ENCODE measurements at regions not wholly inside any gene's neighbourhood (a gene's known extent, or its start where the extent isn't known, plus 50 kb on each side); places are given as distances from the start of the nearest gene placed in this dataset.

DNA sequence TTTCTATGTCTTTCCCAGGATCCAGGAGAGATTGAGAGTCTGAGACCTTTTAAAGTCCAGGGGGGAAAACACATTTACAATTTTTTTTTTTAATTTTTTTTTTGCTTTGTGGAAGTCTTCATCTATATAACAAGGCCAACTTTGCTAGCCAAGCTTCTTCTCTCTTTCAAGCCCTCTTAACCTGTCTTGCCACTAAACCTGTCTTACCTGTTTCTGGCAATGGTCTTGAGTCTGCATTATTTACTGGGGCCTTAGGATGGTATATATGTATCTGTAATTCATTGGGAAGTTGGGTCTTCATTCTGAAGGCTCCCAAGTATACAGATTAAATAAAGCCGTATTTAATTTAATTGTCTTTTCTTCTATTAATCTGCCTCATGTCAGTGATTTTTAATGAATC, 750.9 kb upstream of the B3GALT2 start:
- no peaks in the 10 kb centered on the region for H3K27me3 ChIP-seq (ENCODE audit: insufficient read depth, low read length, poor library complexity, severe bottlenecking)
- no peaks in the 10 kb centered on the region for H3K36me3 ChIP-seq (ENCODE audit: insufficient read depth, low read length)
- H3K27ac ChIP-seq (ENCODE audit: low read depth, low read length), result no peak overlapping the region
- H3K36me3 Mint-ChIP-seq, result peaks cover 0 to 3% (median 0%) of the 10 kb centered on the region in 3 donors
- CTCF ChIA-PET, result no interaction called here
- H3K4me1 Mint-ChIP-seq, result peaks cover 0 to 7% (median 0%) of the 10 kb centered on the region in 3 donors
- H3K9me3 Mint-ChIP-seq, result peaks cover 0 to 1% (median 0%) of the 10 kb centered on the region in 5 donors
- DNase-seq, result no peak
- no peaks in the 10 kb centered on the region for H3K27me3 Mint-ChIP-seq
- H3K4me3 ChIP-seq (ENCODE audit: low read length), result no peak overlapping the region
- no peak overlapping the region for H3K4me3 Mint-ChIP-seq
- H3K27ac Mint-ChIP-seq, result no peak overlapping the region
- no peaks in the 10 kb centered on the region for H3K9me3 ChIP-seq (ENCODE audit: low read length)
- POLR2A ChIA-PET, result no interaction called here
- no peaks in the 10 kb centered on the region for H3K4me1 ChIP-seq (ENCODE audit: insufficient read depth, low read length)

- Mint-ChIP-seq H3K9me3 (no peaks in the 10 kb centered on the region), H3K36me3 (peaks cover 0 to 1% (median 0%) of the 10 kb centered on the region in 3 donors), H3K27ac (no peak overlapping the region), H3K4me3 (no peak overlapping the region), H3K4me1 (peaks cover 0 to 7% (median 0%) of the 10 kb centered on the region in 3 donors), H3K27me3 (no peaks in the 10 kb centered on the region)
- DNase-seq, result no peak
- ChIA-PET POLR2A (no interaction called here), CTCF (no interaction called here)
- no peak overlapping the region for H3K27ac ChIP-seq (ENCODE audit: low read depth, low read length)
- H3K36me3 ChIP-seq (ENCODE audit: insufficient read depth, low read length), result no peaks in the 10 kb centered on the region
- H3K4me3 ChIP-seq (ENCODE audit: low read length), result no peak overlapping the region
- no peaks in the 10 kb centered on the region for H3K4me1 ChIP-seq (ENCODE audit: insufficient read depth, low read length)
- no peaks in the 10 kb centered on the region for H3K9me3 ChIP-seq (ENCODE audit: low read length)
- H3K27me3 ChIP-seq (ENCODE audit: insufficient read depth, low read length, poor library complexity, severe bottlenecking), result no peaks in the 10 kb centered on the region
Observed at GRCh38 chr1:193932979-193933378, 746.6 kb upstream of the B3GALT2 start.

- no peaks in the 10 kb centered on the region for H3K4me1 ChIP-seq (ENCODE audit: insufficient read depth, low read length)
- ChIA-PET POLR2A (no interaction called here), CTCF (no interaction called here)
- no peak overlapping the region for H3K27ac ChIP-seq (ENCODE audit: low read depth, low read length)
- H3K36me3 ChIP-seq (ENCODE audit: insufficient read depth, low read length), result no peaks in the 10 kb centered on the region
- Mint-ChIP-seq H3K27me3 (no peaks in the 10 kb centered on the region), H3K4me3 (no peak overlapping the region), H3K4me1 (peaks cover 0 to 7% (median 0%) of the 10 kb centered on the region in 3 donors), H3K27ac (no peak overlapping the region), H3K9me3 (peaks cover 0 to 5% (median 2%) of the 10 kb centered on the region in 5 donors), H3K36me3 (peaks cover 0 to 3% (median 1%) of the 10 kb centered on the region in 3 donors)
- no peak for DNase-seq
- H3K27me3 ChIP-seq (ENCODE audit: insufficient read depth, low read length, poor library complexity, severe bottlenecking), result no peaks in the 10 kb centered on the region
- H3K4me3 ChIP-seq (ENCODE audit: low read length), result no peak overlapping the region
- no peaks in the 10 kb centered on the region for H3K9me3 ChIP-seq (ENCODE audit: low read length)
Observed at GRCh38 chr1:193931356-193931755, 744.9 kb upstream of the B3GALT2 start.

DNA sequence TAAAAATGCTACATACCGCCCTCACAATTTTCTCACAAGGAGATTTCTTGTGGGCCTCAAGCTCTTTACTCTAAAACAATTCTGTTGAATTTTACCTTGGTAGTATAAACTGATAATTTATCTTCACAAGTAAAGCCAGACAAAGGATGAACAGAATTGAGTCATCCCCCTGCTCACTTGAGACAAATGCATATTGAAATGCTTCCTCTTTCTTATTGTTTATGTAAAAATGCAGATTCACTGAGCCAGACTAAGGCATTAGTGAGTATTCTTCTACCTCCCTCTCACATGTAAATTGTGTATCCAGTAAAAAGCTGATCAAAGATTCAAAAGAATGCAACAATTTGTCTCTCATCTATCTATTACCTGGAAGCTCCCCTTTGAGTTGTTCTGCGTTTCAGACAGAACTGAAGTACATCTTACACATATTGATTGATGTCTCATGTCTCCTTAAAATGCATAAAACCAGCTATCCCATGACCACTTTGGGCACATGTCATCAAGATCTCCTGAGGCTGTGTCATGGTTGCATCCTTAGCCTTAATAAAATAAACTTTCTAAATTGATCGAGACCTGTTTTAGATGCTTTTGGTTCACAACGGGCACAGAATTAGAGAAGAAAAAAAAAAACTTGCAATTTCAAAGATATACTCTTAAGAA, 743.1 kb upstream of the B3GALT2 start:
- Mint-ChIP-seq H3K4me1 (peaks cover 0 to 7% (median 0%) of the 10 kb centered on the region in 3 donors), H3K27ac (no peak overlapping the region), H3K27me3 (no peaks in the 10 kb centered on the region), H3K9me3 (peaks cover 0 to 5% (median 2%) of the 10 kb centered on the region in 5 donors), H3K36me3 (peaks cover 0 to 4% (median 1%) of the 10 kb centered on the region in 3 donors), H3K4me3 (no peak overlapping the region)
- no peak overlapping the region for H3K4me3 ChIP-seq (ENCODE audit: low read length)
- no peaks in the 10 kb centered on the region for H3K27me3 ChIP-seq (ENCODE audit: insufficient read depth, low read length, poor library complexity, severe bottlenecking)
- no peak for DNase-seq
- no peaks in the 10 kb centered on the region for H3K36me3 ChIP-seq (ENCODE audit: insufficient read depth, low read length)
- POLR2A ChIA-PET, result no interaction called here
- CTCF ChIA-PET, result no interaction called here
- no peaks in the 10 kb centered on the region for H3K9me3 ChIP-seq (ENCODE audit: low read length)
- no peaks in the 10 kb centered on the region for H3K4me1 ChIP-seq (ENCODE audit: insufficient read depth, low read length)
- H3K27ac ChIP-seq (ENCODE audit: low read depth, low read length), result no peak overlapping the region

DNA sequence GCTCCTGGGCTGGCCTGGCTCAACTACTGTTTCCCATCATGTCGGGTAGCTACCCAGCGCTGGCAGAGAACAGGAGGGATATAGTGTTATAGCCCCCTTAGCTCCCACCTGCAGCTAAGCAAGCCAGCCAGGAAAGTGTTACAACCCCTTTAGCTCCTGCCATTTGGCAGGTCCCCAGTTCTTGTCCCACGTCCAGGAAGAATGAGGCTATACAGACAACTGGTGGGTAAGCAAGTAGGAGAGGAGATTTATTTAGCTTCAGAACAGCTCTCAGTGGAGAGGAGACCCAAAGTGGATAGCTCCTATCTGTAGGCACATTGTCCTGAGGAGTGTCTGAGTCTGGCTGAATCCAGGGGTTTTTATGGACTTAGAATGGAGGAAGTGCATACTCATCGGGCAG, 741.1 kb upstream of the B3GALT2 start:
- POLR2A ChIA-PET, result no interaction called here
- DNase-seq, result no peak
- Histone ChIP-seq H3K4me3 (ENCODE audit: low read length) (no peak overlapping the region), H3K4me1 (ENCODE audit: insufficient read depth, low read length) (no peaks in the 10 kb centered on the region), H3K36me3 (ENCODE audit: insufficient read depth, low read length) (no peaks in the 10 kb centered on the region), H3K27ac (ENCODE audit: low read depth, low read length) (no peak overlapping the region), H3K9me3 (ENCODE audit: low read length) (no peaks in the 10 kb centered on the region), H3K27me3 (ENCODE audit: insufficient read depth, low read length, poor library complexity, severe bottlenecking) (no peaks in the 10 kb centered on the region)
- Mint-ChIP-seq H3K36me3 (peaks cover 0 to 4% (median 1%) of the 10 kb centered on the region in 3 donors), H3K27ac (no peak overlapping the region), H3K9me3 (peaks cover 0 to 5% (median 2%) of the 10 kb centered on the region in 5 donors), H3K4me1 (peaks cover 0 to under 1% (median 0%) of the 10 kb centered on the region in 3 donors), H3K4me3 (no peak overlapping the region), H3K27me3 (no peaks in the 10 kb centered on the region)
- CTCF ChIA-PET, result no interaction called here

GRCh38 chr1:193926956-193927355, 740.5 kb upstream of the B3GALT2 start:
- peaks cover 0 to 4% (median 1%) of the 10 kb centered on the region in 3 donors for H3K36me3 Mint-ChIP-seq
- DNase-seq, result no peak
- peak overlapping the region in 1 of 8 donors; percentile 10 for H3K27ac Mint-ChIP-seq
- no peak overlapping the region for H3K4me3 Mint-ChIP-seq
- H3K4me3 ChIP-seq (ENCODE audit: low read length), result no peak overlapping the region
- H3K36me3 ChIP-seq (ENCODE audit: insufficient read depth, low read length), result no peaks in the 10 kb centered on the region
- H3K9me3 Mint-ChIP-seq, result peaks cover 0 to 5% (median 2%) of the 10 kb centered on the region in 5 donors
- no peaks in the 10 kb centered on the region for H3K27me3 Mint-ChIP-seq
- no peak overlapping the region for H3K27ac ChIP-seq (ENCODE audit: low read depth, low read length)
- ChIA-PET POLR2A (no interaction called here), CTCF (no interaction called here)
- no peaks in the 10 kb centered on the region for H3K4me1 Mint-ChIP-seq
- no peaks in the 10 kb centered on the region for H3K9me3 ChIP-seq (ENCODE audit: low read length)
- H3K27me3 ChIP-seq (ENCODE audit: insufficient read depth, low read length, poor library complexity, severe bottlenecking), result no peaks in the 10 kb centered on the region
- H3K4me1 ChIP-seq (ENCODE audit: insufficient read depth, low read length), result no peaks in the 10 kb centered on the region

GRCh38 chr1:193919827-193920226, 733.4 kb upstream of the B3GALT2 start:
- Histone ChIP-seq H3K4me1 (ENCODE audit: insufficient read depth, low read length) (no peaks in the 10 kb centered on the region), H3K9me3 (ENCODE audit: low read length) (no peaks in the 10 kb centered on the region), H3K36me3 (ENCODE audit: insufficient read depth, low read length) (no peaks in the 10 kb centered on the region), H3K27ac (ENCODE audit: low read depth, low read length) (no peak overlapping the region), H3K27me3 (ENCODE audit: insufficient read depth, low read length, poor library complexity, severe bottlenecking) (no peaks in the 10 kb centered on the region), H3K4me3 (ENCODE audit: low read length) (no peak overlapping the region)
- no peaks in the 10 kb centered on the region for H3K9me3 Mint-ChIP-seq
- POLR2A ChIA-PET, result no interaction called here
- DNase-seq, result no peak
- H3K4me1 Mint-ChIP-seq, result no peaks in the 10 kb centered on the region
- CTCF ChIA-PET, result no interaction called here
- H3K36me3 Mint-ChIP-seq, result peaks cover 0 to 7% (median 1%) of the 10 kb centered on the region in 3 donors
- no peaks in the 10 kb centered on the region for H3K27me3 Mint-ChIP-seq
- no peak overlapping the region for H3K27ac Mint-ChIP-seq
- no peak overlapping the region for H3K4me3 Mint-ChIP-seq

- no peak overlapping the region for H3K4me3 ChIP-seq (ENCODE audit: low read length)
- Mint-ChIP-seq H3K4me1 (no peaks in the 10 kb centered on the region), H3K4me3 (no peak overlapping the region), H3K27ac (no peak overlapping the region), H3K27me3 (peaks cover 0 to 4% of the 10 kb centered on the region in 2 donors), H3K9me3 (no peaks in the 10 kb centered on the region), H3K36me3 (peaks cover 0 to 7% (median 1%) of the 10 kb centered on the region in 3 donors)
- ChIA-PET CTCF (no interaction called here), POLR2A (no interaction called here)
- no peaks in the 10 kb centered on the region for H3K9me3 ChIP-seq (ENCODE audit: low read length)
- H3K27me3 ChIP-seq (ENCODE audit: insufficient read depth, low read length, poor library complexity, severe bottlenecking), result no peaks in the 10 kb centered on the region
- H3K36me3 ChIP-seq (ENCODE audit: insufficient read depth, low read length), result no peaks in the 10 kb centered on the region
- DNase-seq, result no peak
- H3K27ac ChIP-seq (ENCODE audit: low read depth, low read length), result no peak overlapping the region
- no peaks in the 10 kb centered on the region for H3K4me1 ChIP-seq (ENCODE audit: insufficient read depth, low read length)
Observed at GRCh38 chr1:193916452-193916851, 730.0 kb upstream of the B3GALT2 start.
